ENCODE measurements at regions not wholly inside any gene's neighbourhood (a gene's known extent, or its start where the extent isn't known, plus 50 kb on each side); places are given as distances from the start of the nearest gene placed in this dataset.

- intact Hi-C loops (cut with DNase I), result no loop called here
- H3K4me1 ChIP-seq, result no peaks in the 10 kb centered on the region
Observed at GRCh38 chr10:36946598-36946997, 178.8 kb upstream of the ANKRD30A start.

GRCh38 chr10:36943544-36943943 lies 181.9 kb upstream of the ANKRD30A start:
- intact Hi-C loops (cut with DNase I), result no loop called here
- no peak for DNase-seq

More at GRCh38 chr10:36946598-36946997, 178.8 kb upstream of the ANKRD30A start:
- Histone ChIP-seq H3K36me3 (no peaks in the 10 kb centered on the region), H3K27me3 (no peaks in the 10 kb centered on the region), H3K9ac (ENCODE audit: low read depth in 2 of 2, low read length in 2 of 2) (no peak overlapping the region), H3K4me3 (no peak overlapping the region), H3K9me3 (no peaks in the 10 kb centered on the region), H3K27ac (no peak overlapping the region)
- TF ChIP-seq CTCF (IDR thresholded peaks at IDR 0.05), result no peak
- DNase-seq, result no peak

GRCh38 chr10:36942616-36943015 lies 182.8 kb upstream of the ANKRD30A start:
- Histone ChIP-seq H3K4me1 (no peaks in the 10 kb centered on the region), H3K36me3 (no peaks in the 10 kb centered on the region), H3K9ac (ENCODE audit: low read depth in 2 of 2, low read length in 2 of 2) (no peak overlapping the region), H3K27me3 (no peaks in the 10 kb centered on the region), H3K4me3 (no peak overlapping the region), H3K9me3 (no peaks in the 10 kb centered on the region), H3K27ac (no peak overlapping the region)
- no peak for TF ChIP-seq CTCF (IDR thresholded peaks at IDR 0.05)
- DNase-seq, result no peak
- intact Hi-C loops (cut with DNase I), result no loop called here

More at GRCh38 chr10:36943544-36943943, 181.9 kb upstream of the ANKRD30A start:
- H3K27me3 ChIP-seq, result no peaks in the 10 kb centered on the region
- no peak for TF ChIP-seq CTCF (IDR thresholded peaks at IDR 0.05)
- H3K9me3 ChIP-seq, result no peaks in the 10 kb centered on the region
- H3K36me3 ChIP-seq, result no peaks in the 10 kb centered on the region
- no peak overlapping the region for H3K4me3 ChIP-seq
- no peaks in the 10 kb centered on the region for H3K4me1 ChIP-seq
- H3K27ac ChIP-seq, result no peak overlapping the region
- H3K9ac ChIP-seq (ENCODE audit: low read depth in 2 of 2, low read length in 2 of 2), result no peak overlapping the region

GRCh38 chr10:36903040-36903439 lies 222.4 kb upstream of the ANKRD30A start:
- no peak overlapping the region for H3K4me3 ChIP-seq
- no peak for TF ChIP-seq CTCF (IDR thresholded peaks at IDR 0.05)
- no peak overlapping the region for H3K9ac ChIP-seq (ENCODE audit: low read depth in 2 of 2, low read length in 2 of 2)
- H3K9me3 ChIP-seq, result no peaks in the 10 kb centered on the region
- no peaks in the 10 kb centered on the region for H3K4me1 ChIP-seq
- H3K27me3 ChIP-seq, result no peaks in the 10 kb centered on the region
- no peaks in the 10 kb centered on the region for H3K36me3 ChIP-seq
- no peak overlapping the region for H3K27ac ChIP-seq
- no peak for DNase-seq
- intact Hi-C loops (cut with DNase I), result no loop called here

GRCh38 chr10:36899652-36900051 lies 225.7 kb upstream of the ANKRD30A start:
- Histone ChIP-seq H3K4me1 (no peaks in the 10 kb centered on the region), H3K9ac (ENCODE audit: low read depth in 2 of 2, low read length in 2 of 2) (no peak overlapping the region), H3K9me3 (no peaks in the 10 kb centered on the region), H3K4me3 (no peak overlapping the region), H3K27me3 (no peaks in the 10 kb centered on the region), H3K36me3 (no peaks in the 10 kb centered on the region), H3K27ac (no peak overlapping the region)
- no peak for DNase-seq
- intact Hi-C loops (cut with DNase I), result no loop called here
- TF ChIP-seq CTCF (IDR thresholded peaks at IDR 0.05), result no peak
